ENCODE measurements at regions not wholly inside any gene's neighbourhood (a gene's known extent, or its start where the extent isn't known, plus 50 kb on each side); places are given as distances from the start of the nearest gene placed in this dataset.

GRCh38 chr18:57956491-57956890, 87.5 kb upstream of the NEDD4L start:
- Histone ChIP-seq H3K4me1 (peaks cover 0 to 13% (median 6%) of the 10 kb centered on the region in 4 donors), H3K4me3 (no peak overlapping the region), H3K9me3 (no peaks in the 10 kb centered on the region), H3K27me3 (no peaks in the 10 kb centered on the region), H3K36me3 (no peaks in the 10 kb centered on the region), H3K27ac (no peak overlapping the region)
- no peak for DNase-seq
- no peak for TF ChIP-seq EP300 (IDR thresholded peaks at IDR 0.05)
- no peak for TF ChIP-seq POLR2AphosphoS5 (IDR thresholded peaks at IDR 0.05)
- no peak for TF ChIP-seq POLR2A (IDR thresholded peaks at IDR 0.05)
- no peak for TF ChIP-seq CTCF (IDR thresholded peaks at IDR 0.05)
- WGBS, 2 donors, result 10 to 63% methylated on average over 3 of the region's 3 CpGs
- intact Hi-C loops (cut with DNase I), result no loop called here

- no peak for DNase-seq
- Histone ChIP-seq H3K4me1 (peaks cover 0 to 14% (median 6%) of the 10 kb centered on the region in 4 donors), H3K36me3 (no peaks in the 10 kb centered on the region), H3K27ac (no peak overlapping the region), H3K4me3 (no peak overlapping the region), H3K9me3 (no peaks in the 10 kb centered on the region), H3K27me3 (no peaks in the 10 kb centered on the region)
- 18 to 71% methylated on average over 4 of the region's 4 CpGs for WGBS, 2 donors
- TF ChIP-seq EP300 (IDR thresholded peaks at IDR 0.05), result no peak
- no peak for TF ChIP-seq POLR2A (IDR thresholded peaks at IDR 0.05)
- TF ChIP-seq CTCF (IDR thresholded peaks at IDR 0.05), result no peak
- TF ChIP-seq POLR2AphosphoS5 (IDR thresholded peaks at IDR 0.05), result no peak
- intact Hi-C loops (cut with DNase I), result no loop called here
Measured at GRCh38 chr18:57954935-57955334, 89.1 kb upstream of the NEDD4L start.

GRCh38 chr18:57953883-57954282, 90.1 kb upstream of the NEDD4L start:
- Histone ChIP-seq H3K9me3 (no peaks in the 10 kb centered on the region), H3K27me3 (no peaks in the 10 kb centered on the region), H3K27ac (no peak overlapping the region), H3K36me3 (no peaks in the 10 kb centered on the region), H3K4me1 (peaks cover 0 to 14% (median 6%) of the 10 kb centered on the region in 4 donors), H3K4me3 (no peak overlapping the region)
- no peak for TF ChIP-seq CTCF (IDR thresholded peaks at IDR 0.05)
- no peak for TF ChIP-seq POLR2A (IDR thresholded peaks at IDR 0.05)
- no peak for TF ChIP-seq EP300 (IDR thresholded peaks at IDR 0.05)
- no peak for TF ChIP-seq POLR2AphosphoS5 (IDR thresholded peaks at IDR 0.05)
- no peak for DNase-seq
- WGBS, 2 donors, result 20 to 55% methylated on average over 5 of the region's 5 CpGs
- intact Hi-C loops (cut with DNase I), result no loop called here

- Histone ChIP-seq H3K4me3 (no peak overlapping the region), H3K36me3 (no peaks in the 10 kb centered on the region), H3K27me3 (no peaks in the 10 kb centered on the region), H3K27ac (no peak overlapping the region), H3K4me1 (peaks cover 0 to 14% (median 6%) of the 10 kb centered on the region in 4 donors), H3K9me3 (no peaks in the 10 kb centered on the region)
- WGBS, 2 donors, result 72 to 82% methylated on average over 10 of the region's 10 CpGs
- intact Hi-C loops (cut with DNase I), result no loop called here
- no peak for TF ChIP-seq EP300 (IDR thresholded peaks at IDR 0.05)
- TF ChIP-seq POLR2A (IDR thresholded peaks at IDR 0.05), result no peak
- no peak for TF ChIP-seq CTCF (IDR thresholded peaks at IDR 0.05)
- no peak for TF ChIP-seq POLR2AphosphoS5 (IDR thresholded peaks at IDR 0.05)
- no peak for DNase-seq
Measured at GRCh38 chr18:57951999-57952774, 91.8 kb upstream of the NEDD4L start.

Measured in sigmoid colon (tissue), 6 donors.